ENCODE measurements at regions not wholly inside any gene's neighbourhood (a gene's known extent, or its start where the extent isn't known, plus 50 kb on each side); places are given as distances from the start of the nearest gene placed in this dataset.

- no peak for DNase-seq
These were observed 496.4 kb upstream of the CBLB start for GRCh38 chr3:106365061-106365691.

- DNase-seq = no peak
These were observed 497.5 kb upstream of the CBLB start for GRCh38 chr3:106366352-106366751.

- no peak for DNase-seq
These were observed 498.7 kb upstream of the CBLB start for GRCh38 chr3:106367496-106367895.

- no peak for DNase-seq
These were observed 502.6 kb upstream of the CBLB start for GRCh38 chr3:106371221-106371970.

GRCh38 chr3:106371971-106372805, 503.4 kb upstream of the CBLB start:
- DNase-seq = no peak

- no peak for DNase-seq
These were observed 504.0 kb upstream of the CBLB start for GRCh38 chr3:106372806-106373190.

- no peak for DNase-seq
These were observed 507.3 kb upstream of the CBLB start for GRCh38 chr3:106376016-106376570.

GRCh38 chr3:106379251-106379750, 510.5 kb upstream of the CBLB start:
- no peak for DNase-seq

- no peak for DNase-seq
These were observed 511.4 kb upstream of the CBLB start for GRCh38 chr3:106380232-106380631.

- DNase-seq = no peak
These were observed 512.6 kb upstream of the CBLB start for GRCh38 chr3:106381286-106381938.

- DNase-seq = no peak
These were observed 513.1 kb upstream of the CBLB start for GRCh38 chr3:106381939-106382335.

GRCh38 chr3:106386050-106386449, 517.2 kb upstream of the CBLB start:
- peak in 1 of 2 donors; percentile 1 for DNase-seq

- DNase-seq = no peak
These were observed 524.1 kb upstream of the CBLB start for GRCh38 chr3:106392915-106393314.

GRCh38 chr3:106397006-106397405, 528.2 kb upstream of the CBLB start:
- DNase-seq = no peak

GRCh38 chr3:106398891-106399600, 530.2 kb upstream of the CBLB start:
- DNase-seq = no peak

GRCh38 chr3:106399761-106400160, 530.9 kb upstream of the CBLB start:
- no peak for DNase-seq

GRCh38 chr3:106401666-106402490, 533.1 kb upstream of the CBLB start:
- no peak for DNase-seq

- no peak for DNase-seq
These were observed 534.7 kb upstream of the CBLB start for GRCh38 chr3:106403371-106404145.

- no peak for DNase-seq
These were observed 544.9 kb upstream of the CBLB start for GRCh38 chr3:106413683-106414082.

GRCh38 chr3:106420628-106421027, 551.8 kb upstream of the CBLB start:
- DNase-seq = no peak

Measured in CD4-positive, alpha-beta T cell treated with Interferon alpha-2 for 1 hour (primary cell).